ENCODE measurements at regions not wholly inside any gene's neighbourhood (a gene's known extent, or its start where the extent isn't known, plus 50 kb on each side); places are given as distances from the start of the nearest gene placed in this dataset.

DNA sequence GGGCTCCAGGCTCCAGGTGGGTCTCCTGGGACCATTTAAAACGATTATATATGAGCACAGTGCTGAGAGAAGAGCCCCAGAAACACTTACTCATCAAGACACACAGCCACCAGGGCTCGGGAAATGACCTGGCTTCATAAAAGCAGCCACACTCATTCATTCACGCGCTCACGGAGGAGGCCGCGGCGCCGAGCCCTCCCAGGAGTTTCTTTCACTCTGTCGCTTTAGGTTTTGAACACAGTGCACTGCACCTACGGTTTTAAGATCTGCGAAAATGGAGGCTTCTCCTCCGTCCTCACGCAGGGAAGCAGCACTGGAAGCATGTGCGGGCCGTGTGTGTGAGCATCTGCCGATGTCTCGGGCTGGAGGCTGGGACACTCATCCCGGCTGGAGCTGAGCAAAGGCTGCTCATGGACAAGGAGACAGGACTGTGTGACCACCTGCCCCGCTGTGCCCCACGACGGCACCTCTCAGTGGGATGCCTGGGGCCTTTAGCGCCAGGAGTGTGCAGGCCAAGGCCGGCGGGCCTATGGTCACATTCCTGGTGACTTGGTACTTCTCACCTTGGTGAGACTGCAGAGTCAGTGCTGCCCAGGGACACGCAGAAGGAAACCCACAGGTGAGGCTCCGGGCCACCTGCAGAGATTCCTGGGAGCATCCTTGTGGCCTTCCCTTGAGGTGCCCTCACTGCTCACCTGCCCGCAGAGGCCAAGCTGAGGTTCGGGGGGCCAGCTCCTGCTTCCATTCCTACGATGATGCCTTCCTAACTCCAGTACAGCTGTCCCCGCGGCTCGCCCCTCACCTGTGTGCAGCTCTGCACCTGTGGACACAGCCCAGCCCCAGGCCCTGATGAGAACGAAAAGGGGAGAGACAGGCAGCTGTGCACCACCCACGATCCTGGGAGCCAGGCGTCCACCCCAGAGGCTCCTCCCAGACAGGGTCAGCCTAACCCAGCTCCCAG, 872.0 kb downstream of the BRD1 start:
- Histone ChIP-seq H3K4me3 (replicated peaks; ENCODE audit: insufficient read depth, low read length) (no peak overlapping the region), H3K27me3 (ENCODE audit: insufficient read depth, poor library complexity, severe bottlenecking) (no peaks in the 10 kb centered on the region), H3K27ac (replicated peaks) (no peak overlapping the region)
- TF ChIP-seq, protein P1, sequence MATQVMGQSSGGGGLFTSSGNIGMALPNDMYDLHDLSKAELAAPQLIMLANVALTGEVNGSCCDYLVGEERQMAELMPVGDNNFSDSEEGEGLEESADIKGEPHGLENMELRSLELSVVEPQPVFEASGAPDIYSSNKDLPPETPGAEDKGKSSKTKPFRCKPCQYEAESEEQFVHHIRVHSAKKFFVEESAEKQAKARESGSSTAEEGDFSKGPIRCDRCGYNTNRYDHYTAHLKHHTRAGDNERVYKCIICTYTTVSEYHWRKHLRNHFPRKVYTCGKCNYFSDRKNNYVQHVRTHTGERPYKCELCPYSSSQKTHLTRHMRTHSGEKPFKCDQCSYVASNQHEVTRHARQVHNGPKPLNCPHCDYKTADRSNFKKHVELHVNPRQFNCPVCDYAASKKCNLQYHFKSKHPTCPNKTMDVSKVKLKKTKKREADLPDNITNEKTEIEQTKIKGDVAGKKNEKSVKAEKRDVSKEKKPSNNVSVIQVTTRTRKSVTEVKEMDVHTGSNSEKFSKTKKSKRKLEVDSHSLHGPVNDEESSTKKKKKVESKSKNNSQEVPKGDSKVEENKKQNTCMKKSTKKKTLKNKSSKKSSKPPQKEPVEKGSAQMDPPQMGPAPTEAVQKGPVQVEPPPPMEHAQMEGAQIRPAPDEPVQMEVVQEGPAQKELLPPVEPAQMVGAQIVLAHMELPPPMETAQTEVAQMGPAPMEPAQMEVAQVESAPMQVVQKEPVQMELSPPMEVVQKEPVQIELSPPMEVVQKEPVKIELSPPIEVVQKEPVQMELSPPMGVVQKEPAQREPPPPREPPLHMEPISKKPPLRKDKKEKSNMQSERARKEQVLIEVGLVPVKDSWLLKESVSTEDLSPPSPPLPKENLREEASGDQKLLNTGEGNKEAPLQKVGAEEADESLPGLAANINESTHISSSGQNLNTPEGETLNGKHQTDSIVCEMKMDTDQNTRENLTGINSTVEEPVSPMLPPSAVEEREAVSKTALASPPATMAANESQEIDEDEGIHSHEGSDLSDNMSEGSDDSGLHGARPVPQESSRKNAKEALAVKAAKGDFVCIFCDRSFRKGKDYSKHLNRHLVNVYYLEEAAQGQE (IDR thresholded peaks at IDR 0.05; ENCODE audit: insufficient replicate concordance, low read depth) = no peak
- TF ChIP-seq, protein P2, sequence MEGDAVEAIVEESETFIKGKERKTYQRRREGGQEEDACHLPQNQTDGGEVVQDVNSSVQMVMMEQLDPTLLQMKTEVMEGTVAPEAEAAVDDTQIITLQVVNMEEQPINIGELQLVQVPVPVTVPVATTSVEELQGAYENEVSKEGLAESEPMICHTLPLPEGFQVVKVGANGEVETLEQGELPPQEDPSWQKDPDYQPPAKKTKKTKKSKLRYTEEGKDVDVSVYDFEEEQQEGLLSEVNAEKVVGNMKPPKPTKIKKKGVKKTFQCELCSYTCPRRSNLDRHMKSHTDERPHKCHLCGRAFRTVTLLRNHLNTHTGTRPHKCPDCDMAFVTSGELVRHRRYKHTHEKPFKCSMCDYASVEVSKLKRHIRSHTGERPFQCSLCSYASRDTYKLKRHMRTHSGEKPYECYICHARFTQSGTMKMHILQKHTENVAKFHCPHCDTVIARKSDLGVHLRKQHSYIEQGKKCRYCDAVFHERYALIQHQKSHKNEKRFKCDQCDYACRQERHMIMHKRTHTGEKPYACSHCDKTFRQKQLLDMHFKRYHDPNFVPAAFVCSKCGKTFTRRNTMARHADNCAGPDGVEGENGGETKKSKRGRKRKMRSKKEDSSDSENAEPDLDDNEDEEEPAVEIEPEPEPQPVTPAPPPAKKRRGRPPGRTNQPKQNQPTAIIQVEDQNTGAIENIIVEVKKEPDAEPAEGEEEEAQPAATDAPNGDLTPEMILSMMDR (IDR thresholded peaks at IDR 0.05; ENCODE audit: insufficient read depth, low read length) = no peak
- TF ChIP-seq SPI1 (IDR thresholded peaks at IDR 0.05; ENCODE audit: borderline replicate concordance, low read depth) (no peak), GABPA (IDR thresholded peaks at IDR 0.05; ENCODE audit: low read depth) (no peak), POLR2AphosphoS5 (IDR thresholded peaks at IDR 0.05; ENCODE audit: low read depth) (no peak)
- DNase-seq (ENCODE audit: low read depth in 1 of 2, low spot score in 1 of 2) = no peak

DNA sequence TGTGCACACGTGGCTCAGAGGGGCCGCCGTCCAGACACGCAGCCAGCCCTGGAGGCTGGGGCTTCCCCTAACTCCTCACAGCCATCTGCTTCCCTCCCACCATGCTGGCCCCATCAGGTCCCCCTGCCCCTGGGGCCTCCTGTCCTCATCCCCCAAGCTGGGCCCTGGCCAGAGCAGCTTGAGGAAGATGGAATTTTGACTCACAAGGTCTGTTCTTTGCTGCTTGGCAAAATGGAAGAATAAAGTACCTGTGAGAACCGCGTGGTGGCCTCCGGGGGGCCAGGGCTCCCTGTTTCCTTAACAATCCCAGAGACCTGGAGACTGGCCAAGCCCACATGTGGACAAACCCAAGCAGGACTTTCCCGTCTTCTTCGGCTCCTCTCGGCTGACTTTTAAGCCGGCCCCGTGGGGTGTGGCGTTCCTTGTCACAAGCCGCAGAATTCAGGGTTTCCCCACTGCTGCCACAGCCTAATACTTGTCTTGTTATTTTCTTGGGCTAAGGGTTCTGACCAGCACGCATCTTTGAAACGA, 872.8 kb downstream of the BRD1 start:
- Histone ChIP-seq H3K27me3 (ENCODE audit: insufficient read depth, poor library complexity, severe bottlenecking) (no peaks in the 10 kb centered on the region), H3K27ac (replicated peaks) (no peak overlapping the region), H3K4me3 (replicated peaks; ENCODE audit: insufficient read depth, low read length) (no peak overlapping the region)
- no peak for DNase-seq (ENCODE audit: low read depth in 1 of 2, low spot score in 1 of 2)
- no peak for TF ChIP-seq POLR2AphosphoS5 (IDR thresholded peaks at IDR 0.05; ENCODE audit: low read depth)
- TF ChIP-seq, protein P2 (IDR thresholded peaks at IDR 0.05; ENCODE audit: insufficient read depth, low read length) = no peak
- no peak for TF ChIP-seq GABPA (IDR thresholded peaks at IDR 0.05; ENCODE audit: low read depth)
- TF ChIP-seq, protein P1 (IDR thresholded peaks at IDR 0.05; ENCODE audit: insufficient replicate concordance, low read depth) = no peak
- TF ChIP-seq SPI1 (IDR thresholded peaks at IDR 0.05; ENCODE audit: borderline replicate concordance, low read depth) = no peak

DNA sequence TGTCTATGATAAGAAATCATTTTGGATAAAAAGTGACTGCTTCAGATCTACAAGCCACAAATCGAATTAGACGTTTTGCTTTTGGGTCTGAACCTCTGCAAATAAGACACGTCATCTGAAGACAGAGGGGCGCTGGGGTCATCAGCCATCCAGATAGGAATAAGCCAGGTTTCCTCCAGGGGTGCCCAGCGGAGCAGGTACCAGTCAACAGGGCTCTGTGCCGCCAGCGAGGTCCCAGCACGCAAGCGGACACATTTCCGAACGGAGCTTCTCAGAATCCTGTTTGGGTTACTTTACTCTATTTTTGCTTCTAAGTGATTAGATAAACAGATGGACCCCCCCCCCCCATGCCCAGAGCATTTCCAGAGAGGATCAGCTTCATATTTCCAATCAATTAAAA, 873.8 kb downstream of the BRD1 start:
- no peak for DNase-seq (ENCODE audit: low read depth in 1 of 2, low spot score in 1 of 2)
- H3K27me3 ChIP-seq (ENCODE audit: insufficient read depth, poor library complexity, severe bottlenecking) = no peaks in the 10 kb centered on the region
- no peak overlapping the region for H3K4me3 ChIP-seq (replicated peaks; ENCODE audit: insufficient read depth, low read length)
- TF ChIP-seq GABPA (IDR thresholded peaks at IDR 0.05; ENCODE audit: low read depth) = no peak
- TF ChIP-seq, protein P1 (IDR thresholded peaks at IDR 0.05; ENCODE audit: insufficient replicate concordance, low read depth) = no peak
- TF ChIP-seq POLR2AphosphoS5 (IDR thresholded peaks at IDR 0.05; ENCODE audit: low read depth) = no peak
- TF ChIP-seq, protein P2 (IDR thresholded peaks at IDR 0.05; ENCODE audit: insufficient read depth, low read length) = no peak
- TF ChIP-seq SPI1 (IDR thresholded peaks at IDR 0.05; ENCODE audit: borderline replicate concordance, low read depth) = no peak
- H3K27ac ChIP-seq (replicated peaks) = no peak overlapping the region

Data from HL-60 (cell line).